NCI-H524 treated with DMSO at 0.1 percent for 48 hours (cell line): ENCODE measurements at regions not wholly inside any gene's neighbourhood (a gene's known extent, or its start where the extent isn't known, plus 50 kb on each side); places are given as distances from the start of the nearest gene placed in this dataset.

Experiments
- DNase-seq: peaks from one replicate; lab custom pipeline; 2025; lab: John Stamatoyannopoulos, UW

- no peak for DNase-seq
Observed at GRCh38 chr2:15794608-15795134, 145.7 kb upstream of the MYCN start.

DNA sequence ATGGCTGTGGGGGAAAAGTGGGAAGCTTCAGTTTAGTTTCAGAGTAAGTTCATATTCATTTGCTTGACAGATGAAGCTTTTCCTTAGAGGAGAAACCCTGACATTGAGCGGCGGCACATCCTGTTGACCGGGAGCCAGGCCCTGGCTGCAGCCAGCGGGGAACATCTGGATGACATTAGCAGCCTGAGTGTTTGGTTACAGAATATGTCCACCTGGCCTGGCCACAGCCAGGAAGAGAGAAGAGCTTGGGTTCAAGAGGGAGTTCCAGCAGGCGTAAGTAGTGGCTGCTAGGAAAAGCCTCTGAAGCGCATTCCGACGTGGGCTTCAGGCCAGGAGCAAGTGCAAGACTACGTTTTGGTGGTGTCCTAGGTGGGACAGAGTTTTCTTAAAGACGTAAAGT is 144.9 kb upstream of the MYCN start:
- DNase-seq, result no peak

GRCh38 chr2:15796167-15796942 is 144.0 kb upstream of the MYCN start:
- no peak for DNase-seq

- no peak for DNase-seq
Observed at GRCh38 chr2:15797231-15797938, 143.0 kb upstream of the MYCN start.

- no peak for DNase-seq
Observed at GRCh38 chr2:15797939-15798281, 142.4 kb upstream of the MYCN start.

DNA sequence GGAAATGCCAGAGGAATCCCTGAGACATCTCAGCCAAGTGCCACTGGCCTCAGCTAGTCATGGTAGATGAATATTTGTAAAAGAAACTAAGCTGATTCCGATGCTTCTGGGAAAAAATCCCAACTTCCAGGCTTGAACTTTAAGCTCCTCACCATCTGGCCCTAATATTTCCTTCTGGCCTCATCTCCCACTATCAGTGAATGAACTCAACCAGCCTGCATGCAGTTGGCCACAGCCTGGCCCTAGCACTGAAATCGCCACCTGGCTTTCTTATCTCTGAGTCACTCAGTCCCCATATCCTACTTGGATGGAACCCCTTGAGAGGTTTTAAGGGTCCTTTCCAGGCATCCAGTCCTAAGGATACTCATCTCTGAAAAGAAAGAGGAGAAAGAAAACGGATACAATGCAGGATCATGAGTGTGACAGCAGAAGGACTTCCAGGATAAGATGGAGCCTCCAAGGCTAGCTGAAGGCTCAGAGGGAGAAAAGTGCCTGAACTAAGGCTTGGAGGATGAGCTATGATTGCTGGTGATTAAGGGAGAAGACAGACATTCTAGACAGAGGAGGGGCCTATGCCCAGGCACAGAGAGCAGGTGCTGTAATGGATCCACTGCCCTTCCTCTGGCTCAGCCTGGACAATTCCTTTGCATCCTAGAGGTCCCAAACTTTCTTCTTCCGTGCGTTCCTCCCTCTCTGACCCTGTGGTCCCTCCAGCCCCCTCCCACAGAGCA is 141.5 kb upstream of the MYCN start:
- DNase-seq, result peak; percentile 92

- no peak for DNase-seq
Observed at GRCh38 chr2:15799432-15799827, 140.9 kb upstream of the MYCN start.

DNA sequence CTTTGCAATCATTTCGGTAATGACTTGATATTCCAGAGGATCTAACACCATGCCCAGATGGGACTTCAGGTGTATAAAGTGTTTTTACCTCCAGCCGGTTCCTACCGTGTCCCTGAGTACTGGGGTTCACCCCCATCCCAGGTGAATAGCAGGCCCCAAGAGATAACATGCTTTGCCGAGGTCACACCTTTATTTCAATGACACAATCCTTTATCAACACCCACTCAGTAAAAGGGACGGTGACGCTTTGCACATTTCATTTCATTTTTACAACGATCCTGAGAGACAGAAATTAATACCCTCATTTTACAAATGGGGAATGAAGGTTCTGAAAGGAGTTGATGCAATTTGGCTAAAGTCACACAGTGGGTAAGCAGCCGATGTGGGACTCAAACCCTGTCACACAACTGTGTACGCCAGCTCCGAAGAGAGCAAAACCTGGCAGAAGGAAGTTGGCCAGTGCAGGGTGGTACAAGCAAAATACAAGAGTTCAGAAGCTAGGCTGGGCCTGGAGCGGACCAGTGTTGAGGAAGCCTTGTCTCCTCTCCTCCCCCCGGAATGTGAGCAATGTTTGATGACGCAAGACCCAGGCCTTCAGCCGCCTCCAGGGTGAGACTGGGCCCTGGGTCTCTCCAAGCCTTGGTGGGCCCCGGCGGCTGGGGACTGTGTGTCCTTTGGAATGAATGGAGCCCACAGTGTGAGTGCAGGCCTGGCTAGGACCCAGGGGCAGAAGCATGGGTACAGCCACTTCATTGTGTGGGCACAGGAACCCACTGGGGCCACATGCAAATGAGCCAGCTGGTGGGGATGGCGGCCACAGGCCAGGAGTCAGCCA is 139.6 kb upstream of the MYCN start:
- no peak for DNase-seq

GRCh38 chr2:15801439-15801838 is 138.9 kb upstream of the MYCN start:
- no peak for DNase-seq

DNA sequence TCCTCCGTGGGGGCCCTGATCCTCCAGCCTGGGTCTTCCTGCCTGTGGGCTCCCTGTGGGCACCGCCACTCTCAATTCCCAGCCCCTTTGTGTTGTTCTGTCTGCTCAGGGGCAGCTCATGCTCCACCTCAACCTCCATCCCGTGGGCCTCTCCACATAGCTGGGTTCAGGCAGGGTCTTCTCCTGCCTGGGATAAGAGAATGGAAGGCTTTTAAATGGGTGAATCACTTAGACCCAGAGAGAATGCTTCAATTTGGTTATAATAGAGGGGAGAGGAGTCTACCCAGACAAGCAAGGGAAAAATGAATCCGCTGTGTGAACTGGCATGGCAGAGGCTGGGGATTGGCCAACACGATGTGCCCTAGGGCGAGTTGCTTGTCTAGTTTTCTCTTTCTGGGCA is 138.4 kb upstream of the MYCN start:
- DNase-seq, result no peak

DNA sequence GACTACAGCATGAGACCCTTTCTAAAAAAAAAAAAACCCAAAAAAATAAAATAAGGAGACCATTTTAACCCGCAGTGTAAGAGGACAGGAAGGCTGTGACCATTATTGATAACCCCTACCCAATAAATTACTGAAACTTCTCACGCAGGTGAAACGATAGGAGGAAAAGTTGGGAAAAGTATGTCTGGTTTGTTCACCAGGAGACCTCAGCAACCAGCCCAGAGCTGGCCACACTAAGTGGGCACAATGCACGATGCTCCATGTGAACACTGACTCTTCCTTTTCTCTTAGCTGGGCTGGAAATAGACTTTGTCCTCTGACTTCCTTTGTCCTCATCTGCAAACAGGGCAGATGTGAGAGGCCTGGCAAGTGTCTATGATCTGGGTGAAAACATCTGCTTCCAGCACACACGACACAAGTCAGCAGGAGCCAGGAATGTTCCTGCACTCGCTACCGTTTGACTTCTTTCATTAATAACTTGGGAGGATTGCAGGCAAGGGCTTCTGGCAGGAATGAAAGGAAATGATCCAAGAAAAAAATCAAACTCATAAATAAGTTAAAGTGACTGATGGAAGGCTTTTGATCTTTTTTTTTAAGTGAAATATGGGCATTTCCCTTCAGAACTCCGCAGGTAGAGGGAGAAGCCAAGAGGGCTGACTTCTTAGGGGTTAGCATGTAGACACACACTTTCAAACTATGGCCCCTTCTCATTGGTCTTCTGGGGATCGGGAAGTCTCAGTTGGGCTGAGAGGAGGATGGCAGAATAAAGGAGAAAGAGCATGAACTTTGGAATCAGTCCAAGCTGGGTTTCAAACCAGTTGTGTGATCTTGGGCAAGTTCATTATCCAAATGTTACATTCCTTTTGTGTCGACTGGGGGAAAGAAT is 137.4 kb upstream of the MYCN start:
- DNase-seq, result no peak

GRCh38 chr2:15803543-15804245 is 136.7 kb upstream of the MYCN start:
- no peak for DNase-seq

DNA sequence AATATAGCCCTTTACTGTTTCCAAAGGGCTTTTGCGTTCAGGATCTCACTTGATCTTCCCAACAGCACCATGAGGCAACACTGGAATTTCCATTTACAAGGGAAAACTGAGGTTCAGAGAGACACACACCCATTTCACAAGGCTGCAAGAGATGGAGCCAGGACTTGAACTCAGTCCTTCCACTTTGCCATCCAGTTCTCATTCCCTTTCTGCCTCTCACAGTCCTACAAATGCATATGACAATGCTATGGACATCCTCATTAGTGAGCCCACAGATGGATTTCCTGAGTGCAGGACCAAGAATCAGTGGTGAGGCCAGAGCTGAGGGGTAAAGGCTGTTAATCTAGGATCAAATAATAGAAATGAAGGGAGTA is 136.1 kb upstream of the MYCN start:
- DNase-seq, result no peak

DNA sequence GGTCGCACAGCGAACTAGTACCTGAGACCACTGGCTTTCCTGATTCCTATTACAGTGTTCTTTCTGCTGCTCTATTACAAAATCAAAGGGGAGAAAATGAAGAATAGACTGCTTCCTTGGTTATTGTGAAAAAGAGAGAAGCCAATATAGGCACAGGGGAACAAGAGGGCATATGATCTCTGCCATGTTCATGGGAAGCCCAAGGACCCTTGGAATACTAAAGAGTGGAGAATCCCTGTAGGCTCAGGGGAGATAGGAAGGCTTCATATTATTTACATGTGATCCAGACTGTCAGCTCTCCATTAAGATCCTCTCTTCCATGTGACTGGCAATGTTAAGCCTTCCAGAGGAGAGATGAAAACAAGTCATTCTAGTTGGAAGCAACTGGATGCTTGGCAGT is 135.7 kb upstream of the MYCN start:
- no peak for DNase-seq

DNA sequence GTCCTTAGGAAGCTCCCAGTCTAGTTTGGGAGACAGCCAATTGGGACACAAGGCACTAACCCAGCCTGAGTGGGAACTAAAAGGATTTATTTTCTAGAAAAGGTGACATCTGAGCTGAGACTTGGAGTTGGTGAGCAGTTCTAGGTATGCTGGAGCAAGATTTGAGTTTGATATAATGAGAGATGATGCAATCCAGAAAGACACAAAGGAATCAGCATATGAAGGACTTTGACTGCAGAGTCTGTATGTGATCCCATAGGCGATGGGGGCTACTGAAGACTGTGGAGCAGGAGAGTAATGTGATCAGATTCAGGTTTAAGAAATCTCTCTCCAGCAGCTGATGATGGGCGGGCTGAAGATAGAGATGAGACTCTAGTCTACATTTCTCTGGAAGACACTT is 135.1 kb upstream of the MYCN start:
- no peak for DNase-seq

- DNase-seq, result no peak
Observed at GRCh38 chr2:15805772-15806171, 134.6 kb upstream of the MYCN start.

- no peak for DNase-seq
Observed at GRCh38 chr2:15806801-15807417, 133.4 kb upstream of the MYCN start.

DNA sequence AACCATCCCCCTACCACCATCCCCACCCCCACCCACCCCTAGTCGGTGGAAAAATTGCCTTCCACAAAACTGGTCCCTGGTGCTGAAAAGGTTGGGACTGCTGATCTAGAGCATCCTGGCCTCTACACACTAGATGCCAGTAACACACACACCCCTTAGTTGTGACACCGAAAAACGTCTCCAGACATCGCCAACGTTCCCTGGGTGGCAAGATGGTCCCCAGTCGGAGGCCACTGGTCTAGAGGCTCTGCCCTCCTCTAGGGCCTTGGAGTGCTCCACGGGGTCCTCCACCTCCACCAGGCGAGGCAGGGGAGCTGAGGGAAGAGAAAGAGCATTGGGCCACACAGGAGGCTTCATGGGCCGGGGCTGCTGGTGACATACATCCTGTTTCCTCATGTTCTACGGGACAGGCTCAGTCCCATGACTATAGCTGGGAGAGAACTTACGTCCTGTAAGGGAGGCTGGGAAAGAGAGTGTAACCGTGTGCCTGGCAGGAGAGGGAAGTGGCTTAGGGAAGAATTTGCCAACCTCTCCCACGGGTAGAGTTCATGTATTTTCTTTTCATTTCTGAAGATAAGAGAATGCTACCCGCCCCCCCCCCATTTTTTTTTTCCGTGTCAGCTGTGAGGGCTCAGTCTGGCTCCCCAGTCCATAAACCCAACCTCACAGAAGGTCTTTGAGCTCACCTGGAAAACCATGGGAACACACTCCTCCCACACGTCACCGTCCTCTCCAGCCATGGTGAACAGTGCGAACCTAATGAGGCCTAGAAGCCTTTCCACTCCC is 132.7 kb upstream of the MYCN start:
- no peak for DNase-seq
